Activated CD4-positive, alpha-beta T cell treated with anti-CD3 and anti-CD28 coated beads, Interleukin-2, amount 10 ng/mL, durations not matched to agents 7 days and 5 days (primary cell): ENCODE measurements at regions not wholly inside any gene's neighbourhood (a gene's known extent, or its start where the extent isn't known, plus 50 kb on each side); places are given as distances from the start of the nearest gene placed in this dataset.

ENCODE experiments used
- CTCF ChIA-PET: fragments of 350-600 bp; sonication (Branson Sonifier 250); formaldehyde crosslinking; loops from one replicate; lab custom pipeline; 2021; ENCODE audit warnings: antibody characterized with exemption; lab: Charles Lee
- POLR2A ChIA-PET: fragments of 350-600 bp; sonication (Branson Sonifier 250); formaldehyde crosslinking; loops from one replicate; lab custom pipeline; 2021; ENCODE audit warnings: antibody characterized with exemption; lab: Charles Lee
- DNase-seq: peaks from one replicate; pipeline ENCODE4 v3.0.0-alpha.2; 2020
- H3K27ac Mint-ChIP-seq: one replicate; pipeline ENCODE4 v1.8.0; 2021; ENCODE audit warnings: mild to moderate bottlenecking, moderate library complexity, mixed read lengths
- H3K27me3 Mint-ChIP-seq: one replicate; pipeline ENCODE4 v1.8.0; 2021; ENCODE audit warnings: mixed read lengths
- H3K36me3 Mint-ChIP-seq: one replicate; pipeline ENCODE4 v1.8.0; 2021; ENCODE audit warnings: low read depth, mixed read lengths
- H3K4me1 Mint-ChIP-seq: one replicate; pipeline ENCODE4 v1.8.0; 2021; ENCODE audit warnings: mixed read lengths
- H3K4me3 Mint-ChIP-seq: one replicate; pipeline ENCODE4 v1.8.0; 2021; ENCODE audit warnings: mild to moderate bottlenecking, moderate library complexity, mixed read lengths
- H3K9me3 Mint-ChIP-seq: one replicate; pipeline ENCODE4 v1.8.0; 2021; ENCODE audit warnings: mixed read lengths

DNA sequence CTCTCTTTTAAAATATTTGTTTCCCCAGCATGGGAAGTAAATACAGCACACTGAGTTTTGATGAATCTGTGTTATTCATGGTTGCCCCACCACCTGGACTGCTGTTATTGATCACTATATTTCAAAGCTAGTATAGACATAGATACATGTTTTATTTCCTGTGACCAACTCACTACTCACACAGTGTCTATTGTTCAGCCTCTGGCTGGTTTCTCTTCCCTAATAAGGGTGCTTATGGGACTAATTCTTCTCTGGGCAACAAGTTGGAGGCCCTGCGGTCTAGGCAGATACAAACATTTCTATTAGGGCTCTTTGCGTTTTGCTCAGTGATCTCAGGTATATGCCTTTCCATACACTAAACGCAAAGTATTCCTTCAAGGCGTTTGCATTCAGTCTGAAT, 1191.0 kb upstream of the TMEM132C start:
- Mint-ChIP-seq H3K4me3 (no peak overlapping the region), H3K27ac (no peak overlapping the region), H3K27me3 (peaks cover 15% of the 10 kb centered on the region), H3K36me3 (no peaks in the 10 kb centered on the region), H3K4me1 (no peaks in the 10 kb centered on the region), H3K9me3 (no peaks in the 10 kb centered on the region)
- ChIA-PET POLR2A (no interaction called here), CTCF (no interaction called here)
- DNase-seq = no peak

DNA sequence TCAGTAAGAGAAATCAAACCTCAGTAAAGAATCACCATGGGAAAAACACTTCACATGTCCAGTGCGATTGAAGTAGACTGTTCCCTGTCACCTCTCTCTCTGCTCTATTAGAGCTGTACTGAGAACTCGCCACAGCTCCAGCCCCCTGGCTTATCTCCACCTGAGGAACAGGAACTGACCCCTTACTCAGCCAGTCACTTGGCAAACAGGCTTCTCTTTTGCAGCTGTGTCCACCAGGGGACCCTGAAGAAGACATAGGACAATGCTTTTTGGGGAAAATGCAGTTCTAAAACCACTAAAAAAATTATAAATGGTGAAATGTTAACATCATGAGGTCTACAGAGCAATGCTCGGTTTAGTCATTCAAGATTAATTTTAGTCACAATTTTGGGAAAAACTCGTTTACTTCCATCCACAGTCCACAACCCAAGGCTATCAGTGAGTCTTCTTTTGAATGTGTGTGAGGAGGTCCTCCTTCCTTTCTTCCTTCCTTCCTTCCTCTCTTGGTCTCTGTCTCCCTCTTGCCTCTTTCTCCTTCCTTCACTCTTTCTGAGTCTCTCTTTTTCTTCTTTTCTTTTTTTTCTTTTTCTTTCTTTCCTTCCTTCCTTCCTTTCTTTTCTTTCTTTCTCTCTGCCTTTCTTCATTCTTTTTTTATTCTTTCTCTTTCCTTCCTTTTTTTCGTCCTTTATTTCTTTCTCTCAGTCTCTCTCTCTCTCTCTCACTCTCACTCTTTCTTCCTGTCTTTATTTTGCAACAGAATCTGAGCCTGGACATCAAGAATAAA, 1189.5 kb upstream of the TMEM132C start:
- peaks cover 15% of the 10 kb centered on the region for H3K27me3 Mint-ChIP-seq
- H3K9me3 Mint-ChIP-seq = no peaks in the 10 kb centered on the region
- H3K36me3 Mint-ChIP-seq = no peaks in the 10 kb centered on the region
- H3K4me3 Mint-ChIP-seq = no peak overlapping the region
- POLR2A ChIA-PET = no interaction called here
- no peak overlapping the region for H3K27ac Mint-ChIP-seq
- no peaks in the 10 kb centered on the region for H3K4me1 Mint-ChIP-seq
- CTCF ChIA-PET = no interaction called here
- DNase-seq = no peak

DNA sequence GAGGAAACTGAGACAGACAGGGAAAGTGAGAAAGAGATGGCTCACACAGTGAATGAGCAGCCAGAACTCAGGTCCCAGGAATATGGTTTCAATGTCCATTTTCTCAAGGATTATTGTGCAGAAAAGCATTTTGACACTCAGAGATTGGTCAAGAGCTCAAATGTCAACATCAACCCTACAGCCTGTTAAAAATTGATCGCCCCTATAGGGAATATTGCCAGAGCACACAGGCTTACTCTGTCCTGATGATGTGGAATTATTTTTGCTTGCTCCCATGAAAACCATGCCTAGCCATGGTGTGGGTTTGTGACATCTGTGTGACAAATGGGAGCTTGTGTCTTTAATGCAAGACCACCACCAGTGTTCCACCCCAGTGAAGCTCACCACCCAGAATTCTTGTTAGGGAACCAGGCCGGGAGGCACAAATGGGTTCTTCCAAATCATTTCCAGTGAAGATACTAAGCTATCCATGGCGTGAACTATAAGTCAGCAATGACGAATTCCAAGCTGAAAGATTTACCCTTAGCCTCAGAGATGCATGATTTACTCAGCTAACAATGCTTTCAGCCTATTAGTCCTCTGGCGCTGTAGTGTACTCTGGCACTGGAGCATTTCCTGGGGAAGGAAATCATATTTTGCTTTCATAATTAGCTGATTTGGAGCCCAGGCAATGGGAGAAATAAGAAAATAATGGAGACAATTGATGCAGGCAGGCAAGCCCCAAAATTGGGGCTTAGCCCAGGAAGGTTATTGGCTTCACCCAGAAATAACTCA, 1188.2 kb upstream of the TMEM132C start:
- H3K36me3 Mint-ChIP-seq = no peaks in the 10 kb centered on the region
- DNase-seq = no peak
- peaks cover 9% of the 10 kb centered on the region for H3K4me1 Mint-ChIP-seq
- H3K9me3 Mint-ChIP-seq = no peaks in the 10 kb centered on the region
- H3K4me3 Mint-ChIP-seq = no peak overlapping the region
- ChIA-PET POLR2A (no interaction called here), CTCF (interaction anchor here (0.8 kb wide), 1 partner anchor 13 kb away, joined by 3 read pairs; no protein-coding TSS in a partner anchor)
- no peak overlapping the region for H3K27ac Mint-ChIP-seq
- peaks cover 15% of the 10 kb centered on the region for H3K27me3 Mint-ChIP-seq

DNA sequence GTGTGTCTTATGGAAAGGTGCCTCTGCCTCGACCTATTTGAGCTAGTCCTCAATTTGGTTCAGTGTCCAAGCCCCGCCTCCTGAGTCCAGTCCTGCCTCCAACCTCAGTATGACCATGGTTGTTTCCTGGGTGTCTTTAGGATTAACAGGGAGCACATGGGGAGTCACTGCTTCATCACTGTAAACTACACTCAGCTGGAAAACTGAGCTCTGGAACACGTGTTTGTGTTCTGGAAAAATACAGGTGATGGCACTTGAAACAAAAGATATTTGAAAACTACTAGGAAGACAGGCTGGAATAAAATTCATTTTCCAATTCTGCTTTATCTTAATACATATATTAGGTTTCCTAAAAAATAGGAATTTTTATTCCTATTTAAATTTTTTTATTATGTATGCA, 1187.3 kb upstream of the TMEM132C start:
- peaks cover 15% of the 10 kb centered on the region for H3K27me3 Mint-ChIP-seq
- H3K36me3 Mint-ChIP-seq = no peaks in the 10 kb centered on the region
- H3K27ac Mint-ChIP-seq = no peak overlapping the region
- ChIA-PET POLR2A (no interaction called here), CTCF (interaction anchor here (1.5 kb wide), 1 partner anchor 29 kb away, joined by 3 read pairs; no protein-coding TSS in a partner anchor)
- DNase-seq = no peak
- H3K4me1 Mint-ChIP-seq = peaks cover 9% of the 10 kb centered on the region
- H3K9me3 Mint-ChIP-seq = no peaks in the 10 kb centered on the region
- H3K4me3 Mint-ChIP-seq = no peak overlapping the region

DNA sequence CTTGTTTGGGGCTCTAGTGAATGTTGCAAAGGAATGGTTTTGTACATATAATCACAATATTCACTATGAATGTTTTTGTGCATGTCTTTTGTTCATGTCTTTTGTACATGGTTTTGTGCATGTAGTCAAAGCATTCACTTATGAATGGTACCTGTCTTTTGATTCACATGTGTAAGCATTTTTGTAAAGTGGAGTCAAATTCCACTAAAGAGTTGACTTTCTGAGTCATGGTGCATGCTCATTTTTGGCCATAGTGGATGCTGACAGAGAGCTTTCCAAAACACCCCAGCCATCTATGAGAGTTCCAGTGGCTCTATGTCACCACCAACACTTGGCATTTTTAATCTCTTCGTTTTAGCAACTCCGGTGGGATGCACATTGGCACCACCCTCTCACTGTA, 1185.9 kb upstream of the TMEM132C start:
- peaks cover 9% of the 10 kb centered on the region for H3K4me1 Mint-ChIP-seq
- H3K27ac Mint-ChIP-seq = no peak overlapping the region
- ChIA-PET CTCF (no interaction called here), POLR2A (no interaction called here)
- no peaks in the 10 kb centered on the region for H3K9me3 Mint-ChIP-seq
- H3K27me3 Mint-ChIP-seq = peaks cover 7% of the 10 kb centered on the region
- no peaks in the 10 kb centered on the region for H3K36me3 Mint-ChIP-seq
- DNase-seq = no peak
- H3K4me3 Mint-ChIP-seq = no peak overlapping the region

DNA sequence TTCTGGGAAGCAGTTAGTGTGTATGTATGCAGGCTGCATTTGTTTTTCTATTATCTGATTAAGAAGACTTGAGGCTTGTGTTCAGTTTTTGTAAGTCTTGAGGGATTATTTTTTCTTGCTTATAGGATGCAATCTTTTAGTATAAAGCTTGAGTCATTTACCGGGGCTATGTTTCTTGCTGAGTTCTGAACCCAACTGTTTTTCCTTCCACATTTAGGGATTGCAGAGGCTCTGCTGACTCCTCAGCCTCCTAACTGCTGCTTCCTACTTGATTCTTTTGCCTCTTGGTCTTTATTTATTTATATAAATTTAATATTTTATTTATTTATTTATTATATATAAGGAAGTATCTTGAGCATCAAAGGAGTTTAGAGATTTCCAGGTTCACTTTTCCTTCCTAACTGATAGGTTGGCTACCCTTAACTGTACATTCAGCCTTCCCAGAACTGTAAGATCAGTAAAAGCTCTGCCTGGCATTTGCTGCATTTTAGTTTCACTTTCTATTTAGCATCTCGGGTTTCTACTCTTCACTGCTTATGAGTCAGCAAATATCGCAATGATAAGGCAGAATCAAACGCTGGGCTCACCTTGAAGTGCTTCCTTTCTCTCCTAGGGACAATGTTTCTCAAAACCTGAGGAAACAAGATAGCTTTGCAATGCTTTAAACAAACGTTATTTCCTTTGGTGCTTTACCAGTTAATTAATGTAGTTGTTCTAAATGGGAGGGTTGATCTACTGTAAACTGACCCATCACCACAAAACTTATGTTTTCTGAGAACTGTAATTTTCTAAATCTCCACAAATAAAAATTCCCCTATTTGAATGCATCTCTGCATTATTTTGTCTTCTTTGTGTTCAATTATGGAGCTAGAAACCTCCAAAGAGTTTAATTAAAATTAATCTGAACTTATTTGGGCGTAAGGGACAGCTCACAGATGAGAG, 1183.7 kb upstream of the TMEM132C start:
- peak overlapping the region; percentile 67 for H3K4me3 Mint-ChIP-seq
- H3K27me3 Mint-ChIP-seq = peaks cover 2% of the 10 kb centered on the region
- H3K9me3 Mint-ChIP-seq = peaks cover 2% of the 10 kb centered on the region
- CTCF ChIA-PET = interaction anchor here (1.0 kb wide), 1 partner anchor 18 kb away, joined by 3 read pairs; no protein-coding TSS in a partner anchor
- peak overlapping the region; percentile 83 for H3K27ac Mint-ChIP-seq
- peak; percentile 51 for DNase-seq
- H3K4me1 Mint-ChIP-seq = peaks cover 9% of the 10 kb centered on the region
- H3K36me3 Mint-ChIP-seq = no peaks in the 10 kb centered on the region
- POLR2A ChIA-PET = no interaction called here

DNA sequence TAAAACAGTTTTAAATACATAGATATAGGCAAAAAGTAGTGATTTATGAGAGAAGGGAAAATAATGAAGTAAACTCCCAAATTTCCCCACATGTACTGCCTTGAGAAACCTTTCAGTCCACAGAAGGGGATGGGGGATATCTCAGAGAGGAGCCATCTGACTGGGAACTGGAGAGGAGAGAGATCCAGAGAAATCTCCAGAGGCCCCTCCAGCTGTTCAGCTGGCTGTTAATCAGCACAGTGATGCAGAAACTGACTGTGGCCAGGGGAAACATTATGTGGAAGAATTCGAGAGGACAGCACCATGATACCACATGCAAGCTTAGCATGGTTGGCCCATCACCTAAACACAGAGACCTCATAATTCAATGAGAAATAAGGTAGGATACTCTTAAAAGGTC, 1165.9 kb upstream of the TMEM132C start:
- Mint-ChIP-seq H3K27ac (no peak overlapping the region), H3K27me3 (peaks cover 3% of the 10 kb centered on the region), H3K36me3 (no peaks in the 10 kb centered on the region), H3K9me3 (no peaks in the 10 kb centered on the region), H3K4me1 (no peaks in the 10 kb centered on the region), H3K4me3 (no peak overlapping the region)
- CTCF ChIA-PET = interaction anchor here (1.1 kb wide), 1 partner anchor 17 kb away, joined by 3 read pairs; no protein-coding TSS in a partner anchor
- no peak for DNase-seq
- POLR2A ChIA-PET = no interaction called here

DNA sequence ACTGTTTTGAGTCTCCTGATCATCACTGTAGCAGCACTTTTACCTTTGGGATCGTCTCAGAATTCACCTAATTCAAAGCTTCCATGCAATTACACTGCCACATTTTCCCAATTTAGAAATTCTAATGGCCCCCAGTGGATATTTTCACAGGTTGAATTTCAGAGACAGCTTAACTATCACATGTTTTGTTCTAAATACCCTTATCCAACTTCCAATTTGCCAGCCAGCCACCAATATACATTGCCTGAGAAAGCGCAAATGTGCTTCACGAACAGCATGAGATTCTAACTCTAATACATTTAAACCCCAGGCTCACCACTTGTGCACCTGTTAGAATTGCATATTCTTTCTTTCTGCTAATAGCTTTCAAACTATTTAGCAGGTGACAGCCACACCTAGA, 1160.9 kb upstream of the TMEM132C start:
- Mint-ChIP-seq H3K4me1 (no peaks in the 10 kb centered on the region), H3K27me3 (peaks cover 3% of the 10 kb centered on the region), H3K9me3 (no peaks in the 10 kb centered on the region), H3K27ac (no peak overlapping the region), H3K36me3 (no peaks in the 10 kb centered on the region), H3K4me3 (no peak overlapping the region)
- DNase-seq = no peak
- CTCF ChIA-PET = no interaction called here
- POLR2A ChIA-PET = no interaction called here

DNA sequence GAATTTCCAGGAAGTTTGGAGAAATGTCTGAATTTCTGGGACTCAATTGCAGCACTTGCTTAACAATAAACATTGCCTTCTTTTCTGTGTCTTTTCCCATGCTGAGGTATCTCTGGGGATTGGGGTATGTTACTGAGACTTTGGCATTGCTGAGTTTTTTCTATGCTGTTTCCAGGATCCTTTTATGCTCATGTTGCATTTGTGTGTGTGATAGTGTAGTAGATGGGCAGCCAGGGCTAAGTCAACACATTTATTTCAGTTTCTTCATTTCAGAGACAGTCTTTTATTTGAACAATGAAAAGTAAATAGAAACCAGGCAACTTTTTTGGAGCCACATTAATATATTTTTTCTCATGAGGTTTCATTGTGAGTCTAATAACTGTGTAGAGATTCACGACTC, 1160.3 kb upstream of the TMEM132C start:
- CTCF ChIA-PET = interaction anchor here (0.6 to 1.0 kb wide), 3 partner anchors 61 to 702 kb away, joined by 3 read pairs; no protein-coding TSS in a partner anchor
- Mint-ChIP-seq H3K4me3 (no peak overlapping the region), H3K36me3 (no peaks in the 10 kb centered on the region), H3K4me1 (no peaks in the 10 kb centered on the region), H3K27me3 (peaks cover 3% of the 10 kb centered on the region), H3K9me3 (no peaks in the 10 kb centered on the region), H3K27ac (no peak overlapping the region)
- no peak for DNase-seq
- POLR2A ChIA-PET = no interaction called here

DNA sequence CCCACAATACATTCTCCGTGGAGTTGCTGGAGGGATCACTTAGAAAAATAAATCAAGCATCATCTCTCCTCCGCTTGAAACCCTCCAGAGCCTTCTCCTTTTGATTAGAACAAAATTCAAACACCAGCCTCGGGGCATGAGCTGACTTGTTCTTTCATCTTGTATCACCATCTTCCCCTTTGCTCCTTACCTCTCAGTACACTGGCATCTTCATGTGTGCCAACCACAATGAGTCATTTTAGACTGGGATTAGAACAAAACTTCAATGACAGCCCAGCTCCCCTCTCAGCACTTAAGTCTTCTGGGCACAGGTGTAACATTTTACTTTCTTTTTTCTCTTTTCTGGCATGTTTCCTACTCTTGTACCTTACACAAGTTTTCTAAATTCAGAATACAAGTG, 1159.2 kb upstream of the TMEM132C start:
- Mint-ChIP-seq H3K4me3 (no peak overlapping the region), H3K36me3 (no peaks in the 10 kb centered on the region), H3K27me3 (no peaks in the 10 kb centered on the region), H3K4me1 (no peaks in the 10 kb centered on the region), H3K27ac (no peak overlapping the region), H3K9me3 (no peaks in the 10 kb centered on the region)
- no peak for DNase-seq
- ChIA-PET CTCF (interaction anchor here (1.3 kb wide), 1 partner anchor 274 kb away, joined by 3 read pairs; no protein-coding TSS in a partner anchor), POLR2A (no interaction called here)

DNA sequence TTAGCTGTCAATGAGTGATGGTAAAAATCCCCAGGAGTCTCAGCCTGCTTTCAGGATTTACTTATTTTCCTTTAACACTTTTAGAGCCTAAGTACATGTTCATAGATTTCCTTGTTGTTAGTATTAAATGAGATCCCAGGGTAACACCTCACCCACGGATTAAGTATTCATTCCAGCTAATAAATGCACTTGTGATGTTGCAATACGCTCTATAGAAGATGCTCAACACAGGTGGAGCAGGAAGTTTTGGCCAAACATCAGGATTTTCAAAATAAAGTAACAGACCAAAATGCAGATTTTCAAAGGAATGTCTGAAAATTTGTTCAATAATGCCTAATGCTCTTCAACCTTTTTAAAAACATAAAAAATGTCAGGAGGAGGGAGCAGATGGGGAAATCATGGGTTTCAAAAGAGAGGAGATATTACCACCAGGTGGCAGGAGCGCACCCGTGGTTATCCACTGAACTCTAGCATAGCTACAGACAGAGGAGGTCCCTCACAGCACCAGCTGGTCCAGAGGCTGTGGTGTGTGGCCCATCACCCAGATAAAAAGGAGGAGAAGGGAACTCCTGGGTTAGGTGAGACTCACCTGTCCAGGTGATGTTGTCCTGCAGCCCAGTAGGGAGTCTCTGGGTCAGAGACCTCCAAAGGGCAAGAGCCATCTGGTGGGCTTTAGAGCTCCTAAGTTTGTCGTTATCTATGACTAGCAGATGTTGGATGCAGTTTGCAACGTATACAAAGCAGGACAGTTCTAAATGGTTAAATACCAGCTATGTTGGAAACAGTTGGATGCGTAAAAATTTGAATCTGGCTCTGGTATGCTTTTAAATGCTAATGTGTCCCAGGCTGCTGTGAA, 1158.4 kb upstream of the TMEM132C start:
- Mint-ChIP-seq H3K27ac (no peak overlapping the region), H3K4me1 (no peaks in the 10 kb centered on the region), H3K27me3 (no peaks in the 10 kb centered on the region), H3K36me3 (no peaks in the 10 kb centered on the region), H3K4me3 (no peak overlapping the region), H3K9me3 (no peaks in the 10 kb centered on the region)
- CTCF ChIA-PET = interaction anchor here (0.8 to 1.3 kb wide), 3 partner anchors 29 to 1935 kb away, joined by 3 read pairs; no protein-coding TSS in a partner anchor
- POLR2A ChIA-PET = no interaction called here
- peak; percentile 48 for DNase-seq

DNA sequence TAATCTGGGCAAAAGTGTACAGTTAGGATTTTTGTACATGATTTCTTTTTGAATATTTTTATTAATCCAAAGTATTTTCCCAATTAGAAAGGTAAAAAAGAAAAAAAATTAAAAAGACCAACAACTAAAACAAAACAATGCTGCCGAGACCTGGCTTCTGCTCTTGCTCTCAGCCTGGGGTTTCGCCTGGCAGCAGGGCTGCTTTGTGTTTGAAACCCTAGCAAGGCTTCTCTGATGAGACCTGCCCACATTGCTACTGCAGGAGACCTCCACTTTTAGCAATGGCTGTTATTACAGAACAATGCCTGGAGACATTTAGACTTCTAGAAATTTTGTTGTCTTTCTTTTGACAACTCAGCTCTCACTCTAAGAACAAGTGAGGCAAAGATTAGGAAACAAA, 1153.0 kb upstream of the TMEM132C start:
- CTCF ChIA-PET = no interaction called here
- no peaks in the 10 kb centered on the region for H3K27me3 Mint-ChIP-seq
- no peak overlapping the region for H3K27ac Mint-ChIP-seq
- no peaks in the 10 kb centered on the region for H3K9me3 Mint-ChIP-seq
- H3K4me1 Mint-ChIP-seq = no peaks in the 10 kb centered on the region
- H3K4me3 Mint-ChIP-seq = no peak overlapping the region
- H3K36me3 Mint-ChIP-seq = no peaks in the 10 kb centered on the region
- POLR2A ChIA-PET = no interaction called here
- no peak for DNase-seq
